Endothelial cell of umbilical vein (primary cell): ENCODE measurements at regions not wholly inside any gene's neighbourhood (a gene's known extent, or its start where the extent isn't known, plus 50 kb on each side); places are given as distances from the start of the nearest gene placed in this dataset.
A peak's percentile ranks its signal among the peaks of the same experiment; 100 is the strongest.

ENCODE experiments used
- BruUV-seq: library from RNA; stranded (reverse); fragments of 400-500 nt; replicated peaks from 2 replicates; lab custom pipeline; 2021; lab: Mats Ljungman, UMichigan
- CTCF ChIA-PET: fragments of 300-600, 350-600 bp; sonication (Branson Sonifier 250); formaldehyde crosslinking; loops from one replicate; lab custom pipeline; 2021; ENCODE audit warnings: antibody characterized with exemption, inconsistent platforms; lab: Charles Lee
- POLR2A ChIA-PET: fragments of 300-600, 350-600 bp; sonication (Branson Sonifier 250); formaldehyde crosslinking; loops from one replicate; lab custom pipeline; 2021; ENCODE audit warnings: antibody characterized with exemption, inconsistent platforms; lab: Charles Lee
- DNase-seq: peaks from one replicate; pipeline ENCODE4 v3.0.0-alpha.2; 2011; ENCODE audit warnings: low read depth, low spot score
- FAIRE-seq: peaks from 2 replicates; lab custom pipeline; 2011; peaks lifted over from hg19 to GRCh38; lab: Jason Lieb, UNC
- H2AFZ ChIP-seq: 2 replicates; pipeline ENCODE4 v1.6.0; 2012; ENCODE audit warnings: low read depth, low read length, control low read depth, inconsistent platforms
- H3K27ac ChIP-seq: 2 replicates; pipeline ENCODE4 v1.5.1; 2011; ENCODE audit warnings: low read depth, mild to moderate bottlenecking, control low read depth, low read length, moderate library complexity; ENCODE audit not compliant: insufficient read depth
- H3K27me3 ChIP-seq, 2 experiments: 2 replicates each; pipeline versions ENCODE4 v1.6.0 to v1.6.1; 2011; ENCODE audit warnings: low read length in 2 of 2, mixed read lengths in 1 of 2; ENCODE audit not compliant: control insufficient read depth in 2 of 2, insufficient read depth in 2 of 2
- H3K36me3 ChIP-seq, 2 experiments: 2 replicates in 1 of 2; 3 replicates in 1 of 2; pipeline ENCODE4 v1.5.1; 2011; ENCODE audit warnings: low read length in 2 of 2, mild to moderate bottlenecking in 1 of 2, moderate library complexity in 1 of 2; ENCODE audit not compliant: control insufficient read depth in 2 of 2, insufficient read depth in 2 of 2; ENCODE audit errors: extremely low read depth in 1 of 2
- H3K4me1 ChIP-seq: 3 replicates; pipeline ENCODE4 v1.5.1; 2011; ENCODE audit warnings: mild to moderate bottlenecking, low read length; ENCODE audit not compliant: control insufficient read depth, insufficient read depth; ENCODE audit errors: extremely low read depth
- H3K4me2 ChIP-seq: 2 replicates; pipeline ENCODE4 v1.6.1; 2011; ENCODE audit warnings: low read length, control low read depth, mixed read lengths; ENCODE audit not compliant: insufficient read depth
- H3K4me3 ChIP-seq, 3 experiments: fragments of 200-600 bp in 1 of 3; sonication (generic), shearing (Covaris generic) in 1 of 3; replicated peaks in 1 of 3; 2 replicates each; pipeline ENCODE4 v1.5.1; 2011 to 2016; ENCODE audit warnings: control low read depth in 3 of 3, low read length in 3 of 3, mild to moderate bottlenecking in 2 of 3, inconsistent platforms in 1 of 3, low read depth in 1 of 3, moderate library complexity in 1 of 3; ENCODE audit not compliant: insufficient read depth in 1 of 3
- H3K79me2 ChIP-seq: 2 replicates; pipeline ENCODE4 v1.6.0; 2012; ENCODE audit warnings: low read length, inconsistent platforms; ENCODE audit not compliant: control insufficient read depth, insufficient read depth
- H3K9ac ChIP-seq: replicated peaks from 2 replicates; pipeline ENCODE3; 2011; ENCODE audit warnings: low read length, control low read depth; ENCODE audit not compliant: insufficient read depth; ENCODE audit errors: extremely low read depth
- H3K9me1 ChIP-seq: replicated peaks from 3 replicates; pipeline ENCODE4 v1.6.0; 2011; ENCODE audit warnings: mild to moderate bottlenecking, low read length; ENCODE audit not compliant: control insufficient read depth, insufficient read depth; ENCODE audit errors: extremely low read depth
- H3K9me3 ChIP-seq: replicated peaks from 2 replicates; pipeline ENCODE4 v1.5.1; 2012; ENCODE audit warnings: low read length, inconsistent platforms; ENCODE audit not compliant: control insufficient read depth, insufficient read depth
- H4K20me1 ChIP-seq: replicated peaks from 2 replicates; pipeline ENCODE3; 2011; ENCODE audit warnings: mild to moderate bottlenecking, low read length; ENCODE audit not compliant: control insufficient read depth, insufficient read depth; ENCODE audit errors: extremely low read depth
- FOS ChIP-seq: IDR thresholded peaks from 2 replicates; pipeline ENCODE4 v1.6.1; 2011; ENCODE audit warnings: mild to moderate bottlenecking, low read length, moderate library complexity, borderline replicate concordance; ENCODE audit not compliant: insufficient read depth
- GATA2 ChIP-seq: IDR thresholded peaks from 2 replicates; pipeline ENCODE4 v1.7.0; 2011; ENCODE audit warnings: low read depth, mild to moderate bottlenecking, moderate library complexity, mixed read lengths, low read length; ENCODE audit not compliant: insufficient read length, insufficient read depth
- JUN ChIP-seq: IDR thresholded peaks from 2 replicates; pipeline ENCODE4 v1.6.1; 2011; ENCODE audit warnings: borderline replicate concordance, low read depth; ENCODE audit not compliant: insufficient read length, insufficient read depth
- MYC ChIP-seq: IDR thresholded peaks from one replicate; pipeline ENCODE4 v1.6.1; 2011; ENCODE audit warnings: mild to moderate bottlenecking, low read depth, low read length
- POLR2A ChIP-seq: IDR thresholded peaks from 2 replicates; pipeline ENCODE4 v1.6.1; 2012; ENCODE audit warnings: low read depth, mild to moderate bottlenecking, control low read depth, low read length
- POLR2AphosphoS5 ChIP-seq: IDR thresholded peaks from 2 replicates; pipeline ENCODE4 v1.6.1; 2012; ENCODE audit warnings: low read depth, mild to moderate bottlenecking, control low read depth, low read length, moderate library complexity; ENCODE audit not compliant: insufficient read depth
- dilution Hi-C: fragments of 300-500 bp; cut with MboI; formaldehyde crosslinking; loops from one replicate; pipeline ENCODE4 v1.15.0; 2019; ENCODE audit warnings: low sequenced_read_pairs; ENCODE audit not compliant: extremely low pct_ligation_motif_present
- intact Hi-C: fragments of 100-400 bp; cut with micrococcal nuclease; formaldehyde crosslinking; loops from one replicate; pipeline ENCODE4 v1.10.0; 2022
- TF ChIP-seq, protein P1 (sequence below), 2 donors: IDR thresholded peaks; 1 replicate in 1 of 2; 2 replicates in 1 of 2; pipeline ENCODE4 v1.5.1; 2011; ENCODE audit warnings: low read length in 2 of 2, mild to moderate bottlenecking in 2 of 2, moderate library complexity in 2 of 2, control low read depth in 1 of 2, inconsistent platforms in 1 of 2, low read depth in 1 of 2; ENCODE audit not compliant: insufficient read depth in 1 of 2; ENCODE audit errors: extremely low read depth in 1 of 2

DNA sequence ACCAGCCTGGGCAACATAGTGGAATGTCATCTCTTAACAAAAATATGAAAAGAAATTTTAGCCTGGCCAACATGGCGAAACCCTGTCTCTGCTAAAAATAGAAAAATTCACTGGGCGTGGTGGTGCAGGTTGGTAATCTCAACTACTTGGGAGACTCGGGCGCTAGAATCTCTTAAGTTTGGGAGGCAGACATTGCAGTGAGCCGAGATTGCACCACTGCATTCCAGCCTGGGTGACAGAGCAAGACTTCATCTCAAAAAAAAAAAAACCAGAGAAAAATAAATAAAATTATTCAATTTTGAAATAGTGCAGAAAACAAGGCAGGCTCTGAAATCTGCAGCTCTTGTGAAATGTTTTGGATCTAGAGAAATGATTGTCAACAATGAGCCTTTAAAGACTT, 397.3 kb upstream of the AMELY start:
- no peaks in the 10 kb centered on the region for H4K20me1 ChIP-seq
- H3K36me3 ChIP-seq, result peaks cover 2 to 15% of the 10 kb centered on the region in 2 experiments
- no peaks in the 10 kb centered on the region for H3K27me3 ChIP-seq
- no peaks in the 10 kb centered on the region for H3K9me3 ChIP-seq
- TF ChIP-seq, protein P1, sequence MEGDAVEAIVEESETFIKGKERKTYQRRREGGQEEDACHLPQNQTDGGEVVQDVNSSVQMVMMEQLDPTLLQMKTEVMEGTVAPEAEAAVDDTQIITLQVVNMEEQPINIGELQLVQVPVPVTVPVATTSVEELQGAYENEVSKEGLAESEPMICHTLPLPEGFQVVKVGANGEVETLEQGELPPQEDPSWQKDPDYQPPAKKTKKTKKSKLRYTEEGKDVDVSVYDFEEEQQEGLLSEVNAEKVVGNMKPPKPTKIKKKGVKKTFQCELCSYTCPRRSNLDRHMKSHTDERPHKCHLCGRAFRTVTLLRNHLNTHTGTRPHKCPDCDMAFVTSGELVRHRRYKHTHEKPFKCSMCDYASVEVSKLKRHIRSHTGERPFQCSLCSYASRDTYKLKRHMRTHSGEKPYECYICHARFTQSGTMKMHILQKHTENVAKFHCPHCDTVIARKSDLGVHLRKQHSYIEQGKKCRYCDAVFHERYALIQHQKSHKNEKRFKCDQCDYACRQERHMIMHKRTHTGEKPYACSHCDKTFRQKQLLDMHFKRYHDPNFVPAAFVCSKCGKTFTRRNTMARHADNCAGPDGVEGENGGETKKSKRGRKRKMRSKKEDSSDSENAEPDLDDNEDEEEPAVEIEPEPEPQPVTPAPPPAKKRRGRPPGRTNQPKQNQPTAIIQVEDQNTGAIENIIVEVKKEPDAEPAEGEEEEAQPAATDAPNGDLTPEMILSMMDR (IDR thresholded peaks at IDR 0.05; ENCODE audit: extremely low read depth in 1 of 2, insufficient read depth in 1 of 2, low read depth in 1 of 2, low read length in 2 of 2), result no peak
- no peak for TF ChIP-seq MYC
- no peak for TF ChIP-seq FOS
- TF ChIP-seq POLR2AphosphoS5, result no peak
- TF ChIP-seq POLR2A, result no peak
- dilution Hi-C loops, result no loop called here
- peaks cover 68% of the 10 kb centered on the region for H3K79me2 ChIP-seq
- no peaks in the 10 kb centered on the region for H3K9me1 ChIP-seq
- DNase-seq (no peak), FAIRE-seq (no peak)
- no peaks in the 10 kb centered on the region for H3K4me1 ChIP-seq
- POLR2A ChIA-PET, result no interaction called here
- H3K9ac ChIP-seq, result no peak overlapping the region
- H3K4me3 ChIP-seq, result no peak overlapping the region
- H3K27ac ChIP-seq, result no peak overlapping the region
- intact Hi-C loops, result no loop called here
- no peak overlapping the region for H2AFZ ChIP-seq
- H3K4me2 ChIP-seq, result no peak overlapping the region
- BruUV-seq, result no TSS peak
- CTCF ChIA-PET, result no interaction called here

DNA sequence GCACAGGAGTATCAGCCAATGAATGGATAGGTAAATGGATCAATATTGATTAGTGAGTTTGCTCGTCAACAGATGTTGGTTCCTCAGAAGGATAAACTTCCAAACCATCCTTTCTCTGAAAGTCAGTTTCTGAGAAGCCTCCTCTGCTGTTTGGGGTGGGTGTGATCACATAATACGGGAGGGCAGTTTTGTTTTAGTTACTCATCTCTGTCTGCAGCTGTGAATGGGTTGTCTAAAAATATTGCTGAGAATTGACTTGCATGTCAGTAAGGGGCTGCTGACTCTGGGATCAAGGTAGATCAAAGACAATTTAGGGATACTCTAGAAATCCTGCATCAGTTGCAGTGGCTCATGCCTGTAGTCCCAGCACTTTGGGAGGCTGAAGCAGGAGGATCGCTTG, 390.8 kb upstream of the AMELY start:
- peak; percentile 12 for FAIRE-seq
- POLR2A ChIA-PET, result no interaction called here
- no TSS peak for BruUV-seq
- H3K4me1 ChIP-seq, result no peaks in the 10 kb centered on the region
- H3K36me3 ChIP-seq, result peaks cover 2 to 14% of the 10 kb centered on the region in 2 experiments
- no peaks in the 10 kb centered on the region for H3K9me1 ChIP-seq
- H3K9me3 ChIP-seq, result no peaks in the 10 kb centered on the region
- peaks cover 69% of the 10 kb centered on the region for H3K79me2 ChIP-seq
- no peaks in the 10 kb centered on the region for H3K27me3 ChIP-seq
- H4K20me1 ChIP-seq, result no peaks in the 10 kb centered on the region
- DNase-seq, result no peak
- TF ChIP-seq POLR2A, result no peak
- no peak for TF ChIP-seq JUN
- no peak for TF ChIP-seq FOS
- TF ChIP-seq GATA2, result no peak
- TF ChIP-seq MYC, result no peak
- no peak overlapping the region for H2AFZ ChIP-seq
- H3K27ac ChIP-seq, result no peak overlapping the region
- CTCF ChIA-PET, result no interaction called here
- intact Hi-C loops (no loop called here), dilution Hi-C loops (no loop called here)
- H3K4me3 ChIP-seq, result no peak overlapping the region
- H3K4me2 ChIP-seq, result no peak overlapping the region
- H3K9ac ChIP-seq, result no peak overlapping the region
